Activated CD4-positive, alpha-beta memory T cell treated with anti-CD3 and anti-CD28 coated beads, Interleukin-2, amount 10 ng/mL, durations not matched to agents 7 days and 5 days (primary cell): ENCODE measurements at regions not wholly inside any gene's neighbourhood (a gene's known extent, or its start where the extent isn't known, plus 50 kb on each side); places are given as distances from the start of the nearest gene placed in this dataset.

Source experiments
- CTCF ChIA-PET: fragments of 350-600 bp; sonication (Branson Sonifier 250); formaldehyde crosslinking; loops from one replicate; lab custom pipeline; 2021; ENCODE audit warnings: antibody characterized with exemption, inconsistent platforms; lab: Charles Lee
- POLR2A ChIA-PET: fragments of 350-600 bp; sonication (Branson Sonifier 250); formaldehyde crosslinking; loops from one replicate; lab custom pipeline; 2021; ENCODE audit warnings: antibody characterized with exemption; lab: Charles Lee
- DNase-seq: peaks from one replicate; pipeline ENCODE4 v3.0.0-alpha.2; 2020
- H3K27ac Mint-ChIP-seq: one replicate; pipeline ENCODE4 v1.8.0; 2021; ENCODE audit warnings: mild to moderate bottlenecking, mixed read lengths
- H3K27me3 Mint-ChIP-seq: one replicate; pipeline ENCODE4 v1.8.0; 2021; ENCODE audit warnings: mixed read lengths
- H3K36me3 Mint-ChIP-seq: one replicate; pipeline ENCODE4 v1.8.0; 2021; ENCODE audit warnings: low read depth, mixed read lengths
- H3K4me1 Mint-ChIP-seq: one replicate; pipeline ENCODE4 v1.8.0; 2021; ENCODE audit warnings: mixed read lengths
- H3K4me3 Mint-ChIP-seq: one replicate; pipeline ENCODE4 v1.8.0; 2021; ENCODE audit warnings: mild to moderate bottlenecking, mixed read lengths
- H3K9me3 Mint-ChIP-seq: one replicate; pipeline ENCODE4 v1.8.0; 2021; ENCODE audit warnings: mixed read lengths

- no peaks in the 10 kb centered on the region for H3K9me3 Mint-ChIP-seq
- DNase-seq = no peak
- no peak overlapping the region for H3K27ac Mint-ChIP-seq
- ChIA-PET POLR2A (no interaction called here), CTCF (interaction anchor here (1.2 kb wide), 1 partner anchor 17 kb away, joined by 3 read pairs; no protein-coding TSS in a partner anchor)
- no peaks in the 10 kb centered on the region for H3K4me1 Mint-ChIP-seq
- no peaks in the 10 kb centered on the region for H3K27me3 Mint-ChIP-seq
- no peak overlapping the region for H3K4me3 Mint-ChIP-seq
- no peaks in the 10 kb centered on the region for H3K36me3 Mint-ChIP-seq
Observed at GRCh38 chr9:78839252-78839651, 542.3 kb downstream of the PSAT1 start.

- no peak overlapping the region for H3K27ac Mint-ChIP-seq
- ChIA-PET POLR2A (no interaction called here), CTCF (no interaction called here)
- H3K4me3 Mint-ChIP-seq = no peak overlapping the region
- no peaks in the 10 kb centered on the region for H3K27me3 Mint-ChIP-seq
- H3K4me1 Mint-ChIP-seq = no peaks in the 10 kb centered on the region
- no peaks in the 10 kb centered on the region for H3K36me3 Mint-ChIP-seq
- DNase-seq = no peak
- no peaks in the 10 kb centered on the region for H3K9me3 Mint-ChIP-seq
Observed at GRCh38 chr9:78848061-78848460, 551.1 kb downstream of the PSAT1 start.

GRCh38 chr9:78856144-78856543, 559.2 kb downstream of the PSAT1 start:
- POLR2A ChIA-PET = no interaction called here
- no peaks in the 10 kb centered on the region for H3K27me3 Mint-ChIP-seq
- no peak overlapping the region for H3K4me3 Mint-ChIP-seq
- no peaks in the 10 kb centered on the region for H3K36me3 Mint-ChIP-seq
- H3K27ac Mint-ChIP-seq = no peak overlapping the region
- CTCF ChIA-PET = no interaction called here
- no peaks in the 10 kb centered on the region for H3K4me1 Mint-ChIP-seq
- H3K9me3 Mint-ChIP-seq = no peaks in the 10 kb centered on the region
- DNase-seq = no peak

GRCh38 chr9:78856781-78857180, 559.9 kb downstream of the PSAT1 start:
- H3K27ac Mint-ChIP-seq = no peak overlapping the region
- H3K4me1 Mint-ChIP-seq = no peaks in the 10 kb centered on the region
- H3K36me3 Mint-ChIP-seq = no peaks in the 10 kb centered on the region
- no peak for DNase-seq
- H3K27me3 Mint-ChIP-seq = no peaks in the 10 kb centered on the region
- H3K9me3 Mint-ChIP-seq = no peaks in the 10 kb centered on the region
- POLR2A ChIA-PET = no interaction called here
- H3K4me3 Mint-ChIP-seq = no peak overlapping the region
- CTCF ChIA-PET = no interaction called here

- POLR2A ChIA-PET = no interaction called here
- Mint-ChIP-seq H3K27ac (no peak overlapping the region), H3K27me3 (no peaks in the 10 kb centered on the region), H3K4me1 (no peaks in the 10 kb centered on the region), H3K4me3 (no peak overlapping the region), H3K36me3 (no peaks in the 10 kb centered on the region), H3K9me3 (no peaks in the 10 kb centered on the region)
- DNase-seq = no peak
- CTCF ChIA-PET = no interaction called here
Observed at GRCh38 chr9:78857373-78858225, 560.7 kb downstream of the PSAT1 start.

- CTCF ChIA-PET = no interaction called here
- Mint-ChIP-seq H3K27me3 (no peaks in the 10 kb centered on the region), H3K27ac (no peak overlapping the region), H3K4me1 (no peaks in the 10 kb centered on the region), H3K36me3 (no peaks in the 10 kb centered on the region), H3K4me3 (no peak overlapping the region), H3K9me3 (no peaks in the 10 kb centered on the region)
- DNase-seq = no peak
- POLR2A ChIA-PET = no interaction called here
Observed at GRCh38 chr9:78858266-78858665, 561.3 kb downstream of the PSAT1 start.

- no peak overlapping the region for H3K4me3 Mint-ChIP-seq
- DNase-seq = no peak
- CTCF ChIA-PET = no interaction called here
- no peaks in the 10 kb centered on the region for H3K4me1 Mint-ChIP-seq
- H3K36me3 Mint-ChIP-seq = no peaks in the 10 kb centered on the region
- POLR2A ChIA-PET = no interaction called here
- H3K27ac Mint-ChIP-seq = no peak overlapping the region
- no peaks in the 10 kb centered on the region for H3K27me3 Mint-ChIP-seq
- no peaks in the 10 kb centered on the region for H3K9me3 Mint-ChIP-seq
Observed at GRCh38 chr9:78860801-78861475, 564.0 kb downstream of the PSAT1 start.

- no peaks in the 10 kb centered on the region for H3K36me3 Mint-ChIP-seq
- H3K4me3 Mint-ChIP-seq = no peak overlapping the region
- no peak overlapping the region for H3K27ac Mint-ChIP-seq
- CTCF ChIA-PET = no interaction called here
- POLR2A ChIA-PET = no interaction called here
- H3K27me3 Mint-ChIP-seq = no peaks in the 10 kb centered on the region
- no peaks in the 10 kb centered on the region for H3K9me3 Mint-ChIP-seq
- DNase-seq = no peak
- H3K4me1 Mint-ChIP-seq = no peaks in the 10 kb centered on the region
Observed at GRCh38 chr9:78863531-78863930, 566.6 kb downstream of the PSAT1 start.

GRCh38 chr9:78865737-78866136, 568.8 kb downstream of the PSAT1 start:
- no peak for DNase-seq
- H3K4me3 Mint-ChIP-seq = no peak overlapping the region
- no peak overlapping the region for H3K27ac Mint-ChIP-seq
- ChIA-PET POLR2A (no interaction called here), CTCF (no interaction called here)
- no peaks in the 10 kb centered on the region for H3K9me3 Mint-ChIP-seq
- H3K27me3 Mint-ChIP-seq = no peaks in the 10 kb centered on the region
- no peaks in the 10 kb centered on the region for H3K36me3 Mint-ChIP-seq
- no peaks in the 10 kb centered on the region for H3K4me1 Mint-ChIP-seq

GRCh38 chr9:78866207-78867132, 569.5 kb downstream of the PSAT1 start:
- POLR2A ChIA-PET = no interaction called here
- DNase-seq = no peak
- Mint-ChIP-seq H3K9me3 (no peaks in the 10 kb centered on the region), H3K27me3 (no peaks in the 10 kb centered on the region), H3K27ac (no peak overlapping the region), H3K4me3 (no peak overlapping the region), H3K4me1 (no peaks in the 10 kb centered on the region), H3K36me3 (no peaks in the 10 kb centered on the region)
- CTCF ChIA-PET = no interaction called here

GRCh38 chr9:78871086-78871451, 574.1 kb downstream of the PSAT1 start:
- Mint-ChIP-seq H3K4me1 (no peaks in the 10 kb centered on the region), H3K4me3 (no peak overlapping the region), H3K27me3 (no peaks in the 10 kb centered on the region), H3K9me3 (peaks cover 2% of the 10 kb centered on the region), H3K27ac (no peak overlapping the region), H3K36me3 (no peaks in the 10 kb centered on the region)
- CTCF ChIA-PET = no interaction called here
- POLR2A ChIA-PET = no interaction called here
- DNase-seq = no peak

- Mint-ChIP-seq H3K27ac (no peak overlapping the region), H3K4me1 (no peaks in the 10 kb centered on the region), H3K9me3 (peaks cover 2% of the 10 kb centered on the region), H3K27me3 (no peaks in the 10 kb centered on the region), H3K4me3 (no peak overlapping the region), H3K36me3 (no peaks in the 10 kb centered on the region)
- DNase-seq = no peak
- POLR2A ChIA-PET = no interaction called here
- CTCF ChIA-PET = no interaction called here
Observed at GRCh38 chr9:78871452-78872331, 574.8 kb downstream of the PSAT1 start.
